ENCODE measurements at regions not wholly inside any gene's neighbourhood (a gene's known extent, or its start where the extent isn't known, plus 50 kb on each side); places are given as distances from the start of the nearest gene placed in this dataset.

DNA sequence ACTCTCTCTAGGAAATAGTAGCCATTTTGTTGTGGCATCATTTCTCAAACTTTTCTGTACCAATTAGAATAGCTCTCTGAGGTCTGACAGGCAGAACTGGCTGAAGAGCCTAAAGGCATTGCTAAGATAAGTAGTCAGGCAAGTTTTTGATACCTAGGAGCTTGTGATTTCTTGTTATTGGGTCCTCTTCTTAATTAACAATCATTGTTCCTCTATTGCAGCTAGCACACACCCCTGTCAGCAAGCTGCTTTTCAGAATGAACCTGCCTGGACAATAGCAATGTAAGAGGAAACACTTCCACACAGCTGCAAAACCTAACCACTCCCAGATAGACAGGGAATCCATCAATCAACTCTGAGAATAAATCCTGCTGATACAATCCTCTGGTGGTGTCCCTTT is 403.9 kb upstream of the TBL1XR1 start:
- TF ChIP-seq, protein P1, sequence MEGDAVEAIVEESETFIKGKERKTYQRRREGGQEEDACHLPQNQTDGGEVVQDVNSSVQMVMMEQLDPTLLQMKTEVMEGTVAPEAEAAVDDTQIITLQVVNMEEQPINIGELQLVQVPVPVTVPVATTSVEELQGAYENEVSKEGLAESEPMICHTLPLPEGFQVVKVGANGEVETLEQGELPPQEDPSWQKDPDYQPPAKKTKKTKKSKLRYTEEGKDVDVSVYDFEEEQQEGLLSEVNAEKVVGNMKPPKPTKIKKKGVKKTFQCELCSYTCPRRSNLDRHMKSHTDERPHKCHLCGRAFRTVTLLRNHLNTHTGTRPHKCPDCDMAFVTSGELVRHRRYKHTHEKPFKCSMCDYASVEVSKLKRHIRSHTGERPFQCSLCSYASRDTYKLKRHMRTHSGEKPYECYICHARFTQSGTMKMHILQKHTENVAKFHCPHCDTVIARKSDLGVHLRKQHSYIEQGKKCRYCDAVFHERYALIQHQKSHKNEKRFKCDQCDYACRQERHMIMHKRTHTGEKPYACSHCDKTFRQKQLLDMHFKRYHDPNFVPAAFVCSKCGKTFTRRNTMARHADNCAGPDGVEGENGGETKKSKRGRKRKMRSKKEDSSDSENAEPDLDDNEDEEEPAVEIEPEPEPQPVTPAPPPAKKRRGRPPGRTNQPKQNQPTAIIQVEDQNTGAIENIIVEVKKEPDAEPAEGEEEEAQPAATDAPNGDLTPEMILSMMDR (IDR thresholded peaks at IDR 0.05; ENCODE audit: low read length), result no peak
- TF ChIP-seq EZH2 (optimal IDR thresholded peaks at IDR 0.05; ENCODE audit: low read depth, low read length), result no peak

All from MM.1S (cell line).